ENCODE measurements at regions not wholly inside any gene's neighbourhood (a gene's known extent, or its start where the extent isn't known, plus 50 kb on each side); places are given as distances from the start of the nearest gene placed in this dataset.

DNA sequence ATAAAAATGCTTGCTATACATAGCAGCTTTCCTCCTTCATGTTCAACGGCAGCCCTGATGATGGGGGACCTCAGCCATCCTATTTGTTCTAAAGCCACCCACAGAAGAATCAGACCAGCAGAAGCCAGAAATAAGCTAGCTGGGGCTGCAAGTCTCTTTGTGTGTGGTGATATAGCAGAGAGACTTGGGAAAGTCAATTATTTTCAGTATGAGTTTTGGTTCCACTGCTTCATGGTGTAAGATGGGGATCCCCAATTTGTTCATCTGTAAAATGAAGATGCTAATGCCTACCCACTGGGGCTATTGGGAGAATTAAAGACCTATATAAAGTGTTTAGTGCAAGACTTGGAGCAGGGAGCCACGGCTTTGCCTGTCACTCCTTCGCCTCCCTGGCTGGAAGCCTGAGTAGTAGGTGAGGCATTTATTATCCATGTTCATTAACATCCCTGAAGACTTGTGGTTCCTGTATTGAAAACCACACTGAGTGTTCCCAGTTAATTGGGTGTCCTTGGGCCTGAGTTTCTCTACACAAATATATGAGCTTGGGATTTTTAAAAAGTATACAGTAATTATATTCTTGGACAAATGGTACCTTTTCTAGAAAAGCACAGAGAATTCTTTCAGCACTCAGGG, 210.1 kb upstream of the SLC24A2 start:
- CTCF ChIA-PET = no interaction called here
- no peak overlapping the region for H3K4me3 Mint-ChIP-seq (ENCODE audit: low read depth, unreplicated experiment)
- no peaks in the 10 kb centered on the region for H3K27me3 Mint-ChIP-seq (ENCODE audit: unreplicated experiment)
- H3K36me3 Mint-ChIP-seq (ENCODE audit: insufficient read depth, unreplicated experiment) = no peaks in the 10 kb centered on the region
- intact Hi-C loops (cut with micrococcal nuclease; ENCODE audit: unreplicated experiment) = no loop called here
- H3K9me3 Mint-ChIP-seq (ENCODE audit: low read depth, unreplicated experiment) = peaks cover 5% of the 10 kb centered on the region
- DNase-seq = no peak
- TF ChIP-seq, protein P1, sequence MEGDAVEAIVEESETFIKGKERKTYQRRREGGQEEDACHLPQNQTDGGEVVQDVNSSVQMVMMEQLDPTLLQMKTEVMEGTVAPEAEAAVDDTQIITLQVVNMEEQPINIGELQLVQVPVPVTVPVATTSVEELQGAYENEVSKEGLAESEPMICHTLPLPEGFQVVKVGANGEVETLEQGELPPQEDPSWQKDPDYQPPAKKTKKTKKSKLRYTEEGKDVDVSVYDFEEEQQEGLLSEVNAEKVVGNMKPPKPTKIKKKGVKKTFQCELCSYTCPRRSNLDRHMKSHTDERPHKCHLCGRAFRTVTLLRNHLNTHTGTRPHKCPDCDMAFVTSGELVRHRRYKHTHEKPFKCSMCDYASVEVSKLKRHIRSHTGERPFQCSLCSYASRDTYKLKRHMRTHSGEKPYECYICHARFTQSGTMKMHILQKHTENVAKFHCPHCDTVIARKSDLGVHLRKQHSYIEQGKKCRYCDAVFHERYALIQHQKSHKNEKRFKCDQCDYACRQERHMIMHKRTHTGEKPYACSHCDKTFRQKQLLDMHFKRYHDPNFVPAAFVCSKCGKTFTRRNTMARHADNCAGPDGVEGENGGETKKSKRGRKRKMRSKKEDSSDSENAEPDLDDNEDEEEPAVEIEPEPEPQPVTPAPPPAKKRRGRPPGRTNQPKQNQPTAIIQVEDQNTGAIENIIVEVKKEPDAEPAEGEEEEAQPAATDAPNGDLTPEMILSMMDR (IDR thresholded peaks at IDR 0.05; ENCODE audit: unreplicated experiment) = no peak
- H3K4me1 Mint-ChIP-seq (ENCODE audit: low read depth, unreplicated experiment) = no peaks in the 10 kb centered on the region
- BruUV-seq (replicated peaks) = no TSS peak
- no peak overlapping the region for H3K27ac Mint-ChIP-seq (ENCODE audit: unreplicated experiment)

DNA sequence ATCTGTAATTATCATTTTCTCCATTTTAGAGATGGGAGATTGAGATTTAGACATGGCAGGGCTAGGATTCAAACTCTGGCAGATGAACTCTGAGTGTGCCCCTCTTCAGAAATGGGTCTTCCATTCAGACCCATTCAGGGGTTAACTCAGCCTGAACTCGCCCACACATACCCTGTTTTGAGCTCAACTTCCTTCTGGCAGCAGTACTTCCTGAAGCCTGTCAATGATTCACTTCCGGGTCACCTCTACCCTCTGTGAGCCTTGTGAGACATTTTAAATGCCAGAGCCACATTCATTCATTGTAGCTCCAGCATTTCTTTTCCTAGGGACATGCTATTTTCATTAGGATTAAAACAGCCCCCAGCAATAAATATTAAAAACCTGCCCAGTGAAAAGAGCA, 209.3 kb upstream of the SLC24A2 start:
- CTCF ChIA-PET = no interaction called here
- Mint-ChIP-seq H3K4me1 (ENCODE audit: low read depth, unreplicated experiment) (no peaks in the 10 kb centered on the region), H3K9me3 (ENCODE audit: low read depth, unreplicated experiment) (peaks cover 5% of the 10 kb centered on the region), H3K27ac (ENCODE audit: unreplicated experiment) (no peak overlapping the region), H3K36me3 (ENCODE audit: insufficient read depth, unreplicated experiment) (no peaks in the 10 kb centered on the region), H3K4me3 (ENCODE audit: low read depth, unreplicated experiment) (no peak overlapping the region), H3K27me3 (ENCODE audit: unreplicated experiment) (no peaks in the 10 kb centered on the region)
- no peak for DNase-seq
- intact Hi-C loops (cut with micrococcal nuclease; ENCODE audit: unreplicated experiment) = no loop called here
- no TSS peak for BruUV-seq (replicated peaks)
- TF ChIP-seq, protein P1 (IDR thresholded peaks at IDR 0.05; ENCODE audit: unreplicated experiment) = no peak

DNA sequence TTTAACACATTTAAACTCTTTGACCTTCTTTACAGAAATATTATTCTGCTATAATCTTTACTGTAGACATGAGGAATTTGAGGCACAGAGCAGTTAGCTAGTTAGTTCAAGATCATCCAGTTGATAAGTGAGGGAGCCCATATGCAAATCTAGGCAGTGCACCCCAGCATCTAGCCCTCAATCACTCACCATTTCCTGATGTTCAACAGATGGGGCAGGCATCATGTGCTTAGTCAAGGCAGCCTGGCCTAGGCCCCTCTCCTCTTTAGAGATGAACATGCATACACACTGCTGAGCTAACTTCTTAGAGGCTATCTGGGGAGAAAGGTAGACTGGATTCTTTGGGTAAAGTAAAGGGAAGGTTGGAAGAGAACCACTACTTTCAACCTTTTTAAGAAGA, 206.8 kb upstream of the SLC24A2 start:
- Mint-ChIP-seq H3K27me3 (ENCODE audit: unreplicated experiment) (peaks cover 13% of the 10 kb centered on the region), H3K4me3 (ENCODE audit: low read depth, unreplicated experiment) (no peak overlapping the region), H3K9me3 (ENCODE audit: low read depth, unreplicated experiment) (peaks cover 5% of the 10 kb centered on the region), H3K4me1 (ENCODE audit: low read depth, unreplicated experiment) (no peaks in the 10 kb centered on the region), H3K27ac (ENCODE audit: unreplicated experiment) (no peak overlapping the region), H3K36me3 (ENCODE audit: insufficient read depth, unreplicated experiment) (no peaks in the 10 kb centered on the region)
- intact Hi-C loops (cut with micrococcal nuclease; ENCODE audit: unreplicated experiment) = no loop called here
- TF ChIP-seq, protein P1 (IDR thresholded peaks at IDR 0.05; ENCODE audit: unreplicated experiment) = no peak
- no peak for DNase-seq
- BruUV-seq (replicated peaks) = no TSS peak
- CTCF ChIA-PET = no interaction called here

DNA sequence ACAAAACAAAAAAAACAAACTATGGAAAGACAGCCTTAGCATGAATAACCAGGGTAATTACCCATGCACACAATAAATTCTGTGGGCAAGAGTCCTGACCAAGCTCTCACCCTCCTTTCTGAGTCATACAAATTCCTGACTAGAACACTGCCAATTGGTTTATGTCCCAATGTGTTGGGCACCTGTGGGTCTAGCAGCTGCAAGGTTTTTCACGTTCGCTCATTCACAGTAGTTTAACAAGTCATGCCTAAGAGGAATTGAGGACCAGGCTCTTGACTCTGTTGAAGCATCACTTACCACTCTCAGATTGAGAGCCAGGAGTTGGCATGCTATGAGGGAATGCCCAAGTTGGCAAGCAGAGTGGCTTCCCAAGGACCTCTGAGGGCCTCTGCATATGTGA, 205.5 kb upstream of the SLC24A2 start:
- H3K4me1 Mint-ChIP-seq (ENCODE audit: low read depth, unreplicated experiment) = no peaks in the 10 kb centered on the region
- TF ChIP-seq, protein P1 (IDR thresholded peaks at IDR 0.05; ENCODE audit: unreplicated experiment) = no peak
- no TSS peak for BruUV-seq (replicated peaks)
- peaks cover 5% of the 10 kb centered on the region for H3K9me3 Mint-ChIP-seq (ENCODE audit: low read depth, unreplicated experiment)
- DNase-seq = no peak
- no peak overlapping the region for H3K27ac Mint-ChIP-seq (ENCODE audit: unreplicated experiment)
- CTCF ChIA-PET = no interaction called here
- H3K27me3 Mint-ChIP-seq (ENCODE audit: unreplicated experiment) = peaks cover 13% of the 10 kb centered on the region
- intact Hi-C loops (cut with micrococcal nuclease; ENCODE audit: unreplicated experiment) = no loop called here
- no peaks in the 10 kb centered on the region for H3K36me3 Mint-ChIP-seq (ENCODE audit: insufficient read depth, unreplicated experiment)
- no peak overlapping the region for H3K4me3 Mint-ChIP-seq (ENCODE audit: low read depth, unreplicated experiment)
